Mesodermal cell (in vitro differentiated cells): ENCODE measurements at regions not wholly inside any gene's neighbourhood (a gene's known extent, or its start where the extent isn't known, plus 50 kb on each side); places are given as distances from the start of the nearest gene placed in this dataset.

Experiments used
- H3K27ac ChIP-seq: 2 replicates; pipeline ENCODE4 v1.7.0; 2013; ENCODE audit warnings: mild to moderate bottlenecking, low read depth, low read length, moderate library complexity; ENCODE audit not compliant: severe bottlenecking
- H3K36me3 ChIP-seq: 2 replicates; pipeline ENCODE4 v1.7.1; 2013; ENCODE audit warnings: mild to moderate bottlenecking, low read length, moderate library complexity; ENCODE audit not compliant: control insufficient read depth, insufficient read depth
- H3K4me1 ChIP-seq: one replicate; pipeline ENCODE4 v1.7.1; 2013; ENCODE audit warnings: mild to moderate bottlenecking, low read length; ENCODE audit not compliant: insufficient read depth, control insufficient read depth, poor library complexity, severe bottlenecking
- H3K4me3 ChIP-seq: 2 replicates; pipeline ENCODE4 v1.7.0; 2013; ENCODE audit warnings: low read length, control low read depth, mild to moderate bottlenecking; ENCODE audit not compliant: insufficient read depth, poor library complexity, severe bottlenecking; ENCODE audit errors: extremely low read depth
- H3K9me3 ChIP-seq: 2 replicates; pipeline ENCODE4 v1.7.1; 2013; ENCODE audit warnings: mild to moderate bottlenecking, low read length, moderate library complexity; ENCODE audit not compliant: control insufficient read depth
- whole genome bisulfite sequencing, 2 experiments: methylation state at CpG; one replicate each; pipeline ENCODE4 v1.1.5; 2013; ENCODE audit warnings: missing lambda C conversion rate in 2 of 2; ENCODE audit not compliant: insufficient coverage in 2 of 2; 5-methylcytosine and 5-hydroxymethylcytosine counted together

- H3K27ac ChIP-seq: no peak overlapping the region
- H3K4me3 ChIP-seq: no peak overlapping the region
- 67 to 100% methylated on average over 1 of the region's 1 CpG for WGBS, 2 experiments
- H3K4me1 ChIP-seq: peaks cover 23% of the 10 kb centered on the region
- no peaks in the 10 kb centered on the region for H3K36me3 ChIP-seq
- H3K9me3 ChIP-seq: no peaks in the 10 kb centered on the region
Observed at GRCh38 chr10:36676321-36676720, 449.1 kb upstream of the ANKRD30A start.

GRCh38 chr10:36675458-36675880 is 449.9 kb upstream of the ANKRD30A start:
- Histone ChIP-seq H3K36me3 (no peaks in the 10 kb centered on the region), H3K4me3 (no peak overlapping the region), H3K4me1 (peaks cover 23% of the 10 kb centered on the region), H3K9me3 (no peaks in the 10 kb centered on the region), H3K27ac (no peak overlapping the region)
- 94 to 97% methylated on average over 3 of the region's 4 CpGs for WGBS, 2 experiments

GRCh38 chr10:36671607-36672006 is 453.8 kb upstream of the ANKRD30A start:
- Histone ChIP-seq H3K9me3 (no peaks in the 10 kb centered on the region), H3K36me3 (no peaks in the 10 kb centered on the region), H3K27ac (no peak overlapping the region), H3K4me1 (peaks cover 9% of the 10 kb centered on the region), H3K4me3 (no peak overlapping the region)
- 88 to 96% methylated on average over 3 to 5 of the region's 8 CpGs for WGBS, 2 experiments

- 91 to 92% methylated on average over 3 to 4 of the region's 4 CpGs for WGBS, 2 experiments
- no peaks in the 10 kb centered on the region for H3K9me3 ChIP-seq
Observed at GRCh38 chr10:36670621-36671402, 454.6 kb upstream of the ANKRD30A start.

GRCh38 chr10:36669615-36670352 is 455.6 kb upstream of the ANKRD30A start:
- no peaks in the 10 kb centered on the region for H3K36me3 ChIP-seq
- H3K9me3 ChIP-seq: no peaks in the 10 kb centered on the region
- H3K4me3 ChIP-seq: no peak overlapping the region
- WGBS, 2 experiments: 88 to 100% methylated on average over 1 to 2 of the region's 2 CpGs
- H3K27ac ChIP-seq: no peak overlapping the region
- no peaks in the 10 kb centered on the region for H3K4me1 ChIP-seq

More at GRCh38 chr10:36670621-36671402, 454.6 kb upstream of the ANKRD30A start:
- H3K36me3 ChIP-seq: no peaks in the 10 kb centered on the region
- no peak overlapping the region for H3K27ac ChIP-seq
- H3K4me3 ChIP-seq: no peak overlapping the region
- H3K4me1 ChIP-seq: peaks cover 7% of the 10 kb centered on the region

- H3K4me1 ChIP-seq: no peaks in the 10 kb centered on the region
- no peak overlapping the region for H3K27ac ChIP-seq
- no peak overlapping the region for H3K4me3 ChIP-seq
- no peaks in the 10 kb centered on the region for H3K36me3 ChIP-seq
- H3K9me3 ChIP-seq: no peaks in the 10 kb centered on the region
Observed at GRCh38 chr10:36666451-36666850, 458.9 kb upstream of the ANKRD30A start.

- Histone ChIP-seq H3K4me1 (no peaks in the 10 kb centered on the region), H3K4me3 (no peak overlapping the region), H3K9me3 (no peaks in the 10 kb centered on the region), H3K27ac (no peak overlapping the region), H3K36me3 (no peaks in the 10 kb centered on the region)
- 93 to 100% methylated on average over 2 to 4 of the region's 4 CpGs for WGBS, 2 experiments
Observed at GRCh38 chr10:36662571-36662970, 462.8 kb upstream of the ANKRD30A start.

GRCh38 chr10:36650274-36650673 is 475.1 kb upstream of the ANKRD30A start:
- H3K4me3 ChIP-seq: no peak overlapping the region
- no peaks in the 10 kb centered on the region for H3K36me3 ChIP-seq
- peaks cover 6% of the 10 kb centered on the region for H3K9me3 ChIP-seq
- 96 to 100% methylated on average over 4 to 6 of the region's 6 CpGs for WGBS, 2 experiments
- no peaks in the 10 kb centered on the region for H3K4me1 ChIP-seq
- no peak overlapping the region for H3K27ac ChIP-seq

GRCh38 chr10:36647540-36647939 is 477.9 kb upstream of the ANKRD30A start:
- Histone ChIP-seq H3K4me1 (no peaks in the 10 kb centered on the region), H3K9me3 (peaks cover 6% of the 10 kb centered on the region), H3K4me3 (no peak overlapping the region), H3K36me3 (no peaks in the 10 kb centered on the region), H3K27ac (no peak overlapping the region)
- WGBS, 2 experiments: 68 to 79% methylated on average over 10 of the region's 10 CpGs

GRCh38 chr10:36640626-36641025 is 484.8 kb upstream of the ANKRD30A start:
- no peak overlapping the region for H3K4me3 ChIP-seq
- H3K4me1 ChIP-seq: no peaks in the 10 kb centered on the region
- no peak overlapping the region for H3K27ac ChIP-seq
- H3K9me3 ChIP-seq: no peaks in the 10 kb centered on the region
- WGBS, 2 experiments: 90 to 92% methylated on average over 4 of the region's 4 CpGs
- H3K36me3 ChIP-seq: no peaks in the 10 kb centered on the region
